Fibroblast of pulmonary artery (primary cell): ENCODE measurements at regions not wholly inside any gene's neighbourhood (a gene's known extent, or its start where the extent isn't known, plus 50 kb on each side); places are given as distances from the start of the nearest gene placed in this dataset.

Experiments used
- DNase-seq: peaks from one replicate; pipeline ENCODE4 v3.0.0-alpha.2; 2010; ENCODE audit warnings: low read depth
- H3K4me3 ChIP-seq: replicated peaks from 2 replicates; pipeline ENCODE4 v1.5.1; 2011; ENCODE audit warnings: low read depth, mild to moderate bottlenecking, control low read depth, low read length, moderate library complexity
- CTCF ChIP-seq: IDR thresholded peaks from 2 replicates; pipeline ENCODE4 v1.5.1; 2011; ENCODE audit warnings: mild to moderate bottlenecking, control low read depth, low read length, inconsistent platforms; ENCODE audit errors: missing control alignments

- H3K4me3 ChIP-seq, result no peak overlapping the region
- TF ChIP-seq CTCF, result no peak
- peak; percentile 38 for DNase-seq
These were observed 290.6 kb upstream of the SLIT2 start for GRCh38 chr4:19961091-19961490.

GRCh38 chr4:19958848-19959247 is 292.9 kb upstream of the SLIT2 start:
- TF ChIP-seq CTCF, result no peak
- H3K4me3 ChIP-seq, result no peak overlapping the region
- DNase-seq, result no peak

GRCh38 chr4:19947349-19947748 is 304.4 kb upstream of the SLIT2 start:
- no peak for TF ChIP-seq CTCF
- H3K4me3 ChIP-seq, result no peak overlapping the region
- peak; percentile 78 for DNase-seq

- peak overlapping the region; percentile 15 for H3K4me3 ChIP-seq
- TF ChIP-seq CTCF, result no peak
- DNase-seq, result peak; percentile 99
These were observed 305.7 kb upstream of the SLIT2 start for GRCh38 chr4:19945979-19946380.

GRCh38 chr4:19945501-19945900 is 306.2 kb upstream of the SLIT2 start:
- peak overlapping the region; percentile 15 for H3K4me3 ChIP-seq
- peak; percentile 73 for DNase-seq
- no peak for TF ChIP-seq CTCF

GRCh38 chr4:19944806-19945205 is 306.9 kb upstream of the SLIT2 start:
- no peak for TF ChIP-seq CTCF
- H3K4me3 ChIP-seq, result no peak overlapping the region
- DNase-seq, result peak; percentile 8

GRCh38 chr4:19944251-19944650 is 307.5 kb upstream of the SLIT2 start:
- H3K4me3 ChIP-seq, result no peak overlapping the region
- TF ChIP-seq CTCF, result no peak
- DNase-seq, result no peak
